Vagina (tissue), 2 donors: ENCODE measurements at regions not wholly inside any gene's neighbourhood (a gene's known extent, or its start where the extent isn't known, plus 50 kb on each side); places are given as distances from the start of the nearest gene placed in this dataset.

ENCODE experiments used
- CTCF ChIP-seq, 3 experiments: fragments of 450-650 bp in 2 of 3; fragments of 200-600 bp in 1 of 3; sonication (generic) in 1 of 3; IDR thresholded peaks; one replicate each; pipeline ENCODE4 v1.5.1; 2017 to 2019; ENCODE audit warnings: antibody characterized with exemption in 3 of 3, mild to moderate bottlenecking in 2 of 3, moderate library complexity in 2 of 3
- POLR2AphosphoS5 ChIP-seq, 2 donors: sonication (generic); formaldehyde crosslinking; IDR thresholded peaks; one replicate each; pipeline ENCODE4 v1.9.0; 2017; ENCODE audit warnings: antibody characterized with exemption in 2 of 2, mild to moderate bottlenecking in 2 of 2, low read depth in 1 of 2; ENCODE audit not compliant: insufficient read depth in 1 of 2

- TF ChIP-seq CTCF (IDR thresholded peaks at IDR 0.05) (no peak), POLR2AphosphoS5 (IDR thresholded peaks at IDR 0.05; ENCODE audit: insufficient read depth in 1 of 2, low read depth in 1 of 2) (no peak)
Measured at GRCh38 chr12:23423796-23424195, 525.7 kb downstream of the SOX5 start.
